ENCODE measurements at regions not wholly inside any gene's neighbourhood (a gene's known extent, or its start where the extent isn't known, plus 50 kb on each side); places are given as distances from the start of the nearest gene placed in this dataset.

- TF ChIP-seq ZBTB11 (CRISPR knock-in tag; IDR thresholded peaks at IDR 0.05) (no peak), CBX8 (IDR thresholded peaks at IDR 0.05; ENCODE audit: borderline replicate concordance, extremely low read depth, low read depth, low read length, poor library complexity, severe bottlenecking) (no peak), ZNF695 (CRISPR knock-in tag; IDR thresholded peaks at IDR 0.05) (no peak), ZNF609 (CRISPR knock-in tag; IDR thresholded peaks at IDR 0.05; ENCODE audit: borderline replicate concordance) (no peak), SAFB (IDR thresholded peaks at IDR 0.05; ENCODE audit: borderline replicate concordance, low read depth, low read length) (no peak), ZNF124 (CRISPR knock-in tag; IDR thresholded peaks at IDR 0.05) (no peak), EP400 (IDR thresholded peaks at IDR 0.05) (no peak)
- TF ChIP-seq, protein P1, sequence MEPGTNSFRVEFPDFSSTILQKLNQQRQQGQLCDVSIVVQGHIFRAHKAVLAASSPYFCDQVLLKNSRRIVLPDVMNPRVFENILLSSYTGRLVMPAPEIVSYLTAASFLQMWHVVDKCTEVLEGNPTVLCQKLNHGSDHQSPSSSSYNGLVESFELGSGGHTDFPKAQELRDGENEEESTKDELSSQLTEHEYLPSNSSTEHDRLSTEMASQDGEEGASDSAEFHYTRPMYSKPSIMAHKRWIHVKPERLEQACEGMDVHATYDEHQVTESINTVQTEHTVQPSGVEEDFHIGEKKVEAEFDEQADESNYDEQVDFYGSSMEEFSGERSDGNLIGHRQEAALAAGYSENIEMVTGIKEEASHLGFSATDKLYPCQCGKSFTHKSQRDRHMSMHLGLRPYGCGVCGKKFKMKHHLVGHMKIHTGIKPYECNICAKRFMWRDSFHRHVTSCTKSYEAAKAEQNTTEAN (CRISPR knock-in tag; IDR thresholded peaks at IDR 0.05), result no peak
- TF ChIP-seq, protein P2, sequence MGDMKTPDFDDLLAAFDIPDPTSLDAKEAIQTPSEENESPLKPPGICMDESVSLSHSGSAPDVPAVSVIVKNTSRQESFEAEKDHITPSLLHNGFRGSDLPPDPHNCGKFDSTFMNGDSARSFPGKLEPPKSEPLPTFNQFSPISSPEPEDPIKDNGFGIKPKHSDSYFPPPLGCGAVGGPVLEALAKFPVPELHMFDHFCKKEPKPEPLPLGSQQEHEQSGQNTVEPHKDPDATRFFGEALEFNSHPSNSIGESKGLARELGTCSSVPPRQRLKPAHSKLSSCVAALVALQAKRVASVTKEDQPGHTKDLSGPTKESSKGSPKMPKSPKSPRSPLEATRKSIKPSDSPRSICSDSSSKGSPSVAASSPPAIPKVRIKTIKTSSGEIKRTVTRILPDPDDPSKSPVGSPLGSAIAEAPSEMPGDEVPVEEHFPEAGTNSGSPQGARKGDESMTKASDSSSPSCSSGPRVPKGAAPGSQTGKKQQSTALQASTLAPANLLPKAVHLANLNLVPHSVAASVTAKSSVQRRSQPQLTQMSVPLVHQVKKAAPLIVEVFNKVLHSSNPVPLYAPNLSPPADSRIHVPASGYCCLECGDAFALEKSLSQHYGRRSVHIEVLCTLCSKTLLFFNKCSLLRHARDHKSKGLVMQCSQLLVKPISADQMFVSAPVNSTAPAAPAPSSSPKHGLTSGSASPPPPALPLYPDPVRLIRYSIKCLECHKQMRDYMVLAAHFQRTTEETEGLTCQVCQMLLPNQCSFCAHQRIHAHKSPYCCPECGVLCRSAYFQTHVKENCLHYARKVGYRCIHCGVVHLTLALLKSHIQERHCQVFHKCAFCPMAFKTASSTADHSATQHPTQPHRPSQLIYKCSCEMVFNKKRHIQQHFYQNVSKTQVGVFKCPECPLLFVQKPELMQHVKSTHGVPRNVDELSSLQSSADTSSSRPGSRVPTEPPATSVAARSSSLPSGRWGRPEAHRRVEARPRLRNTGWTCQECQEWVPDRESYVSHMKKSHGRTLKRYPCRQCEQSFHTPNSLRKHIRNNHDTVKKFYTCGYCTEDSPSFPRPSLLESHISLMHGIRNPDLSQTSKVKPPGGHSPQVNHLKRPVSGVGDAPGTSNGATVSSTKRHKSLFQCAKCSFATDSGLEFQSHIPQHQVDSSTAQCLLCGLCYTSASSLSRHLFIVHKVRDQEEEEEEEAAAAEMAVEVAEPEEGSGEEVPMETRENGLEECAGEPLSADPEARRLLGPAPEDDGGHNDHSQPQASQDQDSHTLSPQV (IDR thresholded peaks at IDR 0.05), result no peak
- TF ChIP-seq, protein P3, sequence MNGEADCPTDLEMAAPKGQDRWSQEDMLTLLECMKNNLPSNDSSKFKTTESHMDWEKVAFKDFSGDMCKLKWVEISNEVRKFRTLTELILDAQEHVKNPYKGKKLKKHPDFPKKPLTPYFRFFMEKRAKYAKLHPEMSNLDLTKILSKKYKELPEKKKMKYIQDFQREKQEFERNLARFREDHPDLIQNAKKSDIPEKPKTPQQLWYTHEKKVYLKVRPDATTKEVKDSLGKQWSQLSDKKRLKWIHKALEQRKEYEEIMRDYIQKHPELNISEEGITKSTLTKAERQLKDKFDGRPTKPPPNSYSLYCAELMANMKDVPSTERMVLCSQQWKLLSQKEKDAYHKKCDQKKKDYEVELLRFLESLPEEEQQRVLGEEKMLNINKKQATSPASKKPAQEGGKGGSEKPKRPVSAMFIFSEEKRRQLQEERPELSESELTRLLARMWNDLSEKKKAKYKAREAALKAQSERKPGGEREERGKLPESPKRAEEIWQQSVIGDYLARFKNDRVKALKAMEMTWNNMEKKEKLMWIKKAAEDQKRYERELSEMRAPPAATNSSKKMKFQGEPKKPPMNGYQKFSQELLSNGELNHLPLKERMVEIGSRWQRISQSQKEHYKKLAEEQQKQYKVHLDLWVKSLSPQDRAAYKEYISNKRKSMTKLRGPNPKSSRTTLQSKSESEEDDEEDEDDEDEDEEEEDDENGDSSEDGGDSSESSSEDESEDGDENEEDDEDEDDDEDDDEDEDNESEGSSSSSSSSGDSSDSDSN (IDR thresholded peaks at IDR 0.05; ENCODE audit: borderline replicate concordance in 1 of 2, low read depth in 2 of 2, low read length in 2 of 2), result no peak
Observed at GRCh38 chr1:212167098-212167497, 118.1 kb upstream of the PPP2R5A start (continued).
